ENCODE measurements at regions not wholly inside any gene's neighbourhood (a gene's known extent, or its start where the extent isn't known, plus 50 kb on each side); places are given as distances from the start of the nearest gene placed in this dataset.

DNA sequence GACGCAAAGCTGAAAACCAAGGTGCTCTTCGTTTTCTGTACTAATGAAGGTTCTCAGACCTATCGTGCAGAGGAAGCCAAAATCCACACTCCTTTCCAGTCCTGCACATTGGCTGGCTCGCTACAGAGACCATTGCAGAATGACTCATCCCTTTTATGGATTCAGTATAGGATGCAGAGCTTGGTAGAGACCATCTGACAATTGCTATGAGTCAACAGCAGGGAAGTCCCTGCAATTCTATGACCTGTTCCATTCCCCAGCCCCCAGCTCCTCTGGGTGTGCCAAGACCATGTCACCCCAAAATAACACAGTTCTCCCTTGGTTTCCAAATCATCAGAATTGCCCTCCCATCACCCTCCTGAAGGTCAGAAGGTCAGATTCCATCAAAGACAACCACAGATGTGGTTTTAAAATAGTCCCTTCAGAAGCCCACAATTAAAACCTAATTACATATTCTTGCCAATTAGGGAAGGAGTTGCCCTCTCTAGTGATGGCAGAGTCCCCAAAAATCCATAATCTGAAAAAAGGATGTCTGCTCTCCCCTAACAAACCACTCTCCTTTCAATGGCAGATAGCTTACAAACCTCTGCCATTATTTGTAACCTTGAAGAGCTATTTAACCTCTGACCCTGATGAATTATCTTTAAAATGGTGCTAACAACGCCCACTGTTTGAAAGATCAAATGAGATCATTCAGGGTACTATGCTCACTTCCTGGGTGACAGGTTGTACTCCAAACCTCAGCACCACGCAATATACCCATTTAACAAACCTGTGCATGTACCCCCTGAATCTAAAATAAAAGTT, 108.2 kb upstream of the RBBP6 start:
- TF ChIP-seq, protein P1, sequence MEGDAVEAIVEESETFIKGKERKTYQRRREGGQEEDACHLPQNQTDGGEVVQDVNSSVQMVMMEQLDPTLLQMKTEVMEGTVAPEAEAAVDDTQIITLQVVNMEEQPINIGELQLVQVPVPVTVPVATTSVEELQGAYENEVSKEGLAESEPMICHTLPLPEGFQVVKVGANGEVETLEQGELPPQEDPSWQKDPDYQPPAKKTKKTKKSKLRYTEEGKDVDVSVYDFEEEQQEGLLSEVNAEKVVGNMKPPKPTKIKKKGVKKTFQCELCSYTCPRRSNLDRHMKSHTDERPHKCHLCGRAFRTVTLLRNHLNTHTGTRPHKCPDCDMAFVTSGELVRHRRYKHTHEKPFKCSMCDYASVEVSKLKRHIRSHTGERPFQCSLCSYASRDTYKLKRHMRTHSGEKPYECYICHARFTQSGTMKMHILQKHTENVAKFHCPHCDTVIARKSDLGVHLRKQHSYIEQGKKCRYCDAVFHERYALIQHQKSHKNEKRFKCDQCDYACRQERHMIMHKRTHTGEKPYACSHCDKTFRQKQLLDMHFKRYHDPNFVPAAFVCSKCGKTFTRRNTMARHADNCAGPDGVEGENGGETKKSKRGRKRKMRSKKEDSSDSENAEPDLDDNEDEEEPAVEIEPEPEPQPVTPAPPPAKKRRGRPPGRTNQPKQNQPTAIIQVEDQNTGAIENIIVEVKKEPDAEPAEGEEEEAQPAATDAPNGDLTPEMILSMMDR (IDR thresholded peaks at IDR 0.05): no peak
- TF ChIP-seq POLR2A (IDR thresholded peaks at IDR 0.05) (no peak), POLR2AphosphoS5 (IDR thresholded peaks at IDR 0.05) (no peak)
